HTR-8/SVneo (cell line): ENCODE measurements at regions not wholly inside any gene's neighbourhood (a gene's known extent, or its start where the extent isn't known, plus 50 kb on each side); places are given as distances from the start of the nearest gene placed in this dataset.
A peak's percentile ranks its signal among the peaks of the same experiment; 100 is the strongest.
"Not testable (repeated sequence)": the region's sequence is repeated elsewhere in the genome, so short reads cannot be mapped to it uniquely, and the experiment has no call there.

ENCODE experiments used
- DNase-seq: peaks from one replicate; pipeline ENCODE4 v3.0.0; 2011; ENCODE audit warnings: low spot score, mixed read lengths; ENCODE audit not compliant: insufficient read length
- FAIRE-seq: peaks from 2 replicates; lab custom pipeline; 2011; peaks lifted over from hg19 to GRCh38; lab: Jason Lieb, UNC

GRCh38 chr12:93977081-93977480 lies 171.3 kb upstream of the PLXNC1 start:
- no peak for DNase-seq
- no peak for FAIRE-seq

GRCh38 chr12:93978553-93978952 lies 169.8 kb upstream of the PLXNC1 start:
- no peak for FAIRE-seq
- DNase-seq = no peak

- FAIRE-seq (no peak), DNase-seq (peak; percentile 11)
These were observed 169.2 kb upstream of the PLXNC1 start for GRCh38 chr12:93979189-93979588.

- FAIRE-seq (no peak), DNase-seq (no peak)
These were observed 167.7 kb upstream of the PLXNC1 start for GRCh38 chr12:93980711-93981110.

- no peak for FAIRE-seq
These were observed 167.0 kb upstream of the PLXNC1 start for GRCh38 chr12:93981411-93981810.

GRCh38 chr12:93982771-93983315 lies 165.5 kb upstream of the PLXNC1 start:
- FAIRE-seq = peak; percentile 49
- DNase-seq = no peak

More at GRCh38 chr12:93981411-93981810, 167.0 kb upstream of the PLXNC1 start:
- no peak for DNase-seq

- DNase-seq (no peak), FAIRE-seq (no peak)
These were observed 164.4 kb upstream of the PLXNC1 start for GRCh38 chr12:93984005-93984404.

GRCh38 chr12:93989949-93990348 lies 158.4 kb upstream of the PLXNC1 start:
- no peak for FAIRE-seq
- no peak for DNase-seq

- DNase-seq (no peak), FAIRE-seq (no peak)
These were observed 157.3 kb upstream of the PLXNC1 start for GRCh38 chr12:93990832-93991803.

GRCh38 chr12:93991829-93992461 lies 156.4 kb upstream of the PLXNC1 start:
- DNase-seq (no peak), FAIRE-seq (no peak)

- FAIRE-seq (no peak), DNase-seq (no peak)
These were observed 153.7 kb upstream of the PLXNC1 start for GRCh38 chr12:93994721-93995120.

GRCh38 chr12:93996321-93996720 lies 152.1 kb upstream of the PLXNC1 start:
- DNase-seq (no peak), FAIRE-seq (no peak)

- DNase-seq = no peak
- no peak for FAIRE-seq
These were observed 146.7 kb upstream of the PLXNC1 start for GRCh38 chr12:94001691-94002090.

GRCh38 chr12:94002925-94003324 lies 145.5 kb upstream of the PLXNC1 start:
- not testable (repeated sequence) for FAIRE-seq, DNase-seq

GRCh38 chr12:94007833-94008232 lies 140.5 kb upstream of the PLXNC1 start:
- not testable (repeated sequence) for FAIRE-seq, DNase-seq

- no peak for FAIRE-seq
These were observed 138.1 kb upstream of the PLXNC1 start for GRCh38 chr12:94010307-94010706.

GRCh38 chr12:94012071-94012470 lies 136.3 kb upstream of the PLXNC1 start:
- FAIRE-seq = no peak
- no peak for DNase-seq

More at GRCh38 chr12:94010307-94010706, 138.1 kb upstream of the PLXNC1 start:
- DNase-seq = no peak

- FAIRE-seq (no peak), DNase-seq (no peak)
These were observed 135.8 kb upstream of the PLXNC1 start for GRCh38 chr12:94012590-94012989.

- DNase-seq, FAIRE-seq: not testable (repeated sequence)
These were observed 131.1 kb upstream of the PLXNC1 start for GRCh38 chr12:94017247-94017646.

GRCh38 chr12:94020335-94020734 lies 128.0 kb upstream of the PLXNC1 start:
- DNase-seq = no peak
- no peak for FAIRE-seq

- FAIRE-seq = no peak
- DNase-seq = no peak
These were observed 124.5 kb upstream of the PLXNC1 start for GRCh38 chr12:94023879-94024278.
